Right lobe of liver (tissue), 6 donors: ENCODE measurements at regions not wholly inside any gene's neighbourhood (a gene's known extent, or its start where the extent isn't known, plus 50 kb on each side); places are given as distances from the start of the nearest gene placed in this dataset.

Source experiments
- ATAC-seq, 4 donors: fragments of 200-7000 bp; cut with Tn5 transposase; one replicate each; pipeline ENCODE4 v1.9.1; 2020; ENCODE audit warnings: mild to moderate bottlenecking in 4 of 4, moderate library complexity in 4 of 4
- DNase-seq, 3 donors: peaks; one replicate each; pipeline ENCODE4 v3.0.0-alpha.2; 2020
- H3K27ac ChIP-seq, 3 donors: fragments of 200-600 bp; one replicate each; pipeline ENCODE4 v1.8.0; 2022
- H3K27me3 ChIP-seq, 2 donors: fragments of 200-600 bp; one replicate each; pipeline ENCODE4 v1.8.0; 2022
- H3K36me3 ChIP-seq, 4 donors: fragments of 200-600 bp; sonication (generic) in 1 of 4; one replicate each; pipeline versions ENCODE4 v1.5.1 to v1.8.0; 2017 to 2022; ENCODE audit warnings: control low read depth in 1 of 4
- H3K4me1 ChIP-seq, 4 donors: fragments of 200-600 bp; sonication (generic) in 1 of 4; one replicate each; pipeline versions ENCODE4 v1.5.1 to v1.8.0; 2017 to 2022; ENCODE audit warnings: control low read depth in 1 of 4
- H3K4me3 ChIP-seq, 3 donors: fragments of 200-600 bp; one replicate each; pipeline ENCODE4 v1.8.0; 2022
- H3K9me3 ChIP-seq, 4 donors: fragments of 200-600 bp; sonication (generic) in 1 of 4; one replicate each; pipeline versions ENCODE4 v1.5.1 to v1.8.0; 2017 to 2022; ENCODE audit warnings: control low read depth in 1 of 4
- POLR2A ChIP-seq: fragments of 450-650 bp; IDR thresholded peaks from one replicate; pipeline ENCODE4 v1.6.1; 2017; ENCODE audit warnings: antibody characterized with exemption, mild to moderate bottlenecking
- WGBS: methylation state at CpG from one replicate; pipeline ENCODE4 v1.1.6; 2018; ENCODE audit warnings: low coverage, low lambda C conversion rate; ENCODE audit not compliant: insufficient coverage; ENCODE audit errors: missing lambda C conversion rate; 5-methylcytosine and 5-hydroxymethylcytosine counted together
- intact Hi-C, 2 donors: fragments of 100-400 bp; cut with DNase I; formaldehyde crosslinking; loops; one replicate each; pipeline versions ENCODE4 v1.11.2 to v1.14.1; 2022
- TF ChIP-seq, protein P1 (sequence below), 4 donors: fragments of 200-600 bp in 3 of 4; fragments of 450-650 bp in 1 of 4; IDR thresholded peaks; one replicate each; pipeline versions ENCODE4 v1.5.1 to v1.8.0; 2016 to 2022; ENCODE audit warnings: antibody characterized with exemption in 4 of 4, mild to moderate bottlenecking in 2 of 4
- donor health status: DM: no; HTN: yes; CAD: no.
- donor health status: DM: no; HTN: no; CAD: no.
- donor health status: DM: no; HTN: no; CAD: no.
- donor health status: DM: no; HTN: yes; CAD: no.
- donor health status: DM: no; HTN: yes; CAD: no.

DNA sequence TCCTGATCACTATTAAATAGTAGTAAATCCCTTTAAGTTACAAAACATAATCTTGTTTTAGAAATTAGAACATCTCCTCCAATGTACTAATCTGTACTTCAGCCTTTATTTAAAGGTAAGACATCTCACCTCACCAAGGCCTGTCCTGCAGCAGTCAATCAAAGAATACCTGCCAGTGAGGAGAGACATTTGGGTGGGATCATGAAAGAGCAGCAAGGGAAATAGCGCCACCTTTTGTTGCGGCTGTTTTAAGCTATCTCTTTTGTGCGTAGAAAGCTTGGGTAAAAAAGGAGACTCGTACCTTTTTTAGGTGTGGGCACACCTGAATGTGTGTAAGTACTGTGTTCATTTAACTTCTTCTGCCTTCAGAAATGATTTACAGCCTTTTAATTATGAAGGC lies 117.8 kb upstream of the TMTC1 start:
- ATAC-seq (no peak), DNase-seq (no peak)
- Histone ChIP-seq H3K4me3 (no peak overlapping the region), H3K9me3 (no peaks in the 10 kb centered on the region), H3K36me3 (no peaks in the 10 kb centered on the region), H3K4me1 (peaks cover 0 to 9% (median 0%) of the 10 kb centered on the region in 4 donors), H3K27me3 (no peaks in the 10 kb centered on the region), H3K27ac (no peak overlapping the region)
- TF ChIP-seq, protein P1, sequence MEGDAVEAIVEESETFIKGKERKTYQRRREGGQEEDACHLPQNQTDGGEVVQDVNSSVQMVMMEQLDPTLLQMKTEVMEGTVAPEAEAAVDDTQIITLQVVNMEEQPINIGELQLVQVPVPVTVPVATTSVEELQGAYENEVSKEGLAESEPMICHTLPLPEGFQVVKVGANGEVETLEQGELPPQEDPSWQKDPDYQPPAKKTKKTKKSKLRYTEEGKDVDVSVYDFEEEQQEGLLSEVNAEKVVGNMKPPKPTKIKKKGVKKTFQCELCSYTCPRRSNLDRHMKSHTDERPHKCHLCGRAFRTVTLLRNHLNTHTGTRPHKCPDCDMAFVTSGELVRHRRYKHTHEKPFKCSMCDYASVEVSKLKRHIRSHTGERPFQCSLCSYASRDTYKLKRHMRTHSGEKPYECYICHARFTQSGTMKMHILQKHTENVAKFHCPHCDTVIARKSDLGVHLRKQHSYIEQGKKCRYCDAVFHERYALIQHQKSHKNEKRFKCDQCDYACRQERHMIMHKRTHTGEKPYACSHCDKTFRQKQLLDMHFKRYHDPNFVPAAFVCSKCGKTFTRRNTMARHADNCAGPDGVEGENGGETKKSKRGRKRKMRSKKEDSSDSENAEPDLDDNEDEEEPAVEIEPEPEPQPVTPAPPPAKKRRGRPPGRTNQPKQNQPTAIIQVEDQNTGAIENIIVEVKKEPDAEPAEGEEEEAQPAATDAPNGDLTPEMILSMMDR (IDR thresholded peaks at IDR 0.05): no peak
- intact Hi-C loops: no loop called here
- 73% methylated on average over 4 of the region's 4 CpGs for WGBS

DNA sequence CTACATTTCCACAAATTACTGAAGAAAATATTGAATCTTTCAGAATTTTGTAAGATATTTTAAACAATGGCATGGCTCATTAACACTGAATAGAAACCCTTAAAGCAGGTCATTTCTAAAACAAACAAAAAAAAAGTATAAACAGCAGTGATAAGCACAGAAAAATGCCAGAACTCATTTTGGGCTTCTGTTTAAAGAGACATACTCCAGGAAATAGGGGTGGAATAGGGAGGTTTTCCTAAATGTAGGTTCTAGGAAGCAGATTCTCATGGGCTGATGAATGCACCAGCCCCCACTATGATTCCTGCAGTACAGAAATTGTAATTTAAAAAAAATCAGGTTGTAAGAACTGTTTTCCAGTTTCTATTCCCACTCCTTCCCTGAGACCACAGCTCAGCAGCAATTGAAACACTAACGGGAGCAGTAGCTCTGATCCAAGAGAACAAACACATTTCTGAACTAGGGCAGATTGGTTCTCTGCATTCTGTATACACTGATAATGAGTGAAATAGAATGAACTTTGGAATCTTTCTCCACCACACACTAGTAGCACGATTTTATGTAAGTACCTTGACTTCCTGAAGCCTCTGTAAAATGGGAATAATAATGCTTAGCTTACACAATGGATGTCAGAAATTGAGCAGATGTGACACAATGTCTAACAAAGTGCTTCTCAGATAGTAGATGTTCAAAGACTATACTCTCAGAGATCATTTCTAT lies 115.6 kb upstream of the TMTC1 start:
- intact Hi-C loops: no loop called here
- H3K4me1 ChIP-seq: peaks cover 0 to 9% (median 0%) of the 10 kb centered on the region in 4 donors
- no peaks in the 10 kb centered on the region for H3K36me3 ChIP-seq
- H3K27ac ChIP-seq: no peak overlapping the region
- peak; percentile 88 to 95 (median 93) for ATAC-seq
- DNase-seq: no peak
- no peaks in the 10 kb centered on the region for H3K27me3 ChIP-seq
- 37% methylated on average over 2 of the region's 2 CpGs for whole genome bisulfite sequencing
- TF ChIP-seq POLR2A: no peak
- TF ChIP-seq, protein P1 (IDR thresholded peaks at IDR 0.05): no peak
- no peaks in the 10 kb centered on the region for H3K9me3 ChIP-seq
- no peak overlapping the region for H3K4me3 ChIP-seq

DNA sequence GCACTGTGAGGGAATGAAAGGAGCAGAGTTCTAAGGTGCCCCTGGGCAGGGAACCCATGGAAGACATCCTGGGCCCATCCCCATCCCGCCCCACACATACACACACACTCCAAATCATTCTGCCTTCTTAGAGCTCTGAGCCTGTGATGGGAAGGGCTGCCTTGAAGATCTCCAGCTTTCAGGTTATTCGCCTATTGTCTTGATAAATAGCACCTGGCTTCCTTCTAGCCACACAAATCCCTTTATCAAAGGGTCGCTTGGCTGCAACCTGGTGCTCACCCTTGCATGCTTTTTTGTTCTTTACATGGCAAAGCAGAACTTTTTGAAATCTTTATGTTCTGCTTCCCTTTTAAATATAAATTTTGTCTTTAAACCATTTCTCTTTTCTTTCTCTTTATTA lies 112.2 kb upstream of the TMTC1 start:
- intact Hi-C loops: no loop called here
- Histone ChIP-seq H3K4me3 (no peak overlapping the region), H3K36me3 (no peaks in the 10 kb centered on the region), H3K27me3 (no peaks in the 10 kb centered on the region), H3K9me3 (no peaks in the 10 kb centered on the region), H3K4me1 (peaks cover 0 to 9% (median 0%) of the 10 kb centered on the region in 4 donors), H3K27ac (no peak overlapping the region)
- DNase-seq: no peak
- no peak for TF ChIP-seq POLR2A
- TF ChIP-seq, protein P1 (IDR thresholded peaks at IDR 0.05): no peak
- no peak for ATAC-seq
- 79% methylated on average over 2 of the region's 3 CpGs for WGBS

DNA sequence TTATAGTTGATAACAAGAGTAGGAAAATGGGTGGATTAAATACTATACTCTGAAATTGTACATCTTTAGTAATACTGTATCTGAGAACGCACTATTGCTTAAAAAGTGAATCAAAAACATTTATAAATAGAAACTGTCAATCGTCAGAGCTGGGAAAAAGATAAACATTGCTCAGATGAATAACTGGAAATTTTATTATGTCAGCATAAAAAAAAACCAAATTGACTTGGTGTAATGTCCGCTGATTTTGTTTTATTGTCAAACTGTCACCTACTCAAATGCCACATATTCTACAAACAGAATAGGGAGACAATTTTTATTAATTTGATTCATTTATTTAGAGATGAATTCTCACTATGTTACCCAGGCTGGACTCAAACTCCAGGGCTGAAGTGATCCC lies 109.3 kb upstream of the TMTC1 start:
- 56% methylated on average over 3 of the region's 3 CpGs for WGBS
- no peaks in the 10 kb centered on the region for H3K4me1 ChIP-seq
- DNase-seq (no peak), ATAC-seq (no peak)
- H3K9me3 ChIP-seq: no peaks in the 10 kb centered on the region
- H3K4me3 ChIP-seq: no peak overlapping the region
- H3K27ac ChIP-seq: no peak overlapping the region
- TF ChIP-seq POLR2A: no peak
- TF ChIP-seq, protein P1 (IDR thresholded peaks at IDR 0.05): no peak
- no peaks in the 10 kb centered on the region for H3K36me3 ChIP-seq
- no peaks in the 10 kb centered on the region for H3K27me3 ChIP-seq
- intact Hi-C loops: no loop called here
